ENCODE measurements at regions not wholly inside any gene's neighbourhood (a gene's known extent, or its start where the extent isn't known, plus 50 kb on each side); places are given as distances from the start of the nearest gene placed in this dataset.

GRCh38 chr6:94389218-94389617, 969.9 kb upstream of the EPHA7 start:
- TF ChIP-seq POLR2A (IDR thresholded peaks at IDR 0.05) (no peak), CTCF (IDR thresholded peaks at IDR 0.05) (no peak), POLR2AphosphoS5 (IDR thresholded peaks at IDR 0.05) (no peak)
